ENCODE measurements at regions not wholly inside any gene's neighbourhood (a gene's known extent, or its start where the extent isn't known, plus 50 kb on each side); places are given as distances from the start of the nearest gene placed in this dataset.

DNA sequence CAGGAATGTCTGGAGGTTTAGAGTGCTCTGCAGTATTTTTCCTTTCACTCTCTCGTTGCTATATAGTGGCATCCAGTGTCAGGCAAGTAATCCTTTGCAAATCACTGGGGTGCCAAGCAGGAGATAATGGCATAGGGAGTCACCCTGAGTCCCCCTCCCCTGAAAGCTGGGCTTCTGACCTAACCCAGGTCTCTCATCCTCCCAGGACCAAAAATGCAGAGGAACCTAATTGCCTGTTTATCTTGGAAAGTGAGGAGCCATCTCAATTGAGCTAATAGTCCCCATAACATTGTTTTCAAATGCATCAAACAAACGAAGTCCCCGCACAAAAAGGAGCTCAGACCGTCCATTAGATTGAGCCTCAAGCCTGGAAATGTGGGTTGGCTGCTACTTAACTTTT is 368.0 kb upstream of the IRX2 start:
- Mint-ChIP-seq H3K27me3 (peaks cover 13% of the 10 kb centered on the region), H3K9me3 (peaks cover 2% of the 10 kb centered on the region), H3K36me3 (ENCODE audit: low read depth) (no peaks in the 10 kb centered on the region), H3K4me3 (no peak overlapping the region), H3K27ac (no peak overlapping the region), H3K4me1 (no peaks in the 10 kb centered on the region)
- no peak for DNase-seq
- TF ChIP-seq, protein P1, sequence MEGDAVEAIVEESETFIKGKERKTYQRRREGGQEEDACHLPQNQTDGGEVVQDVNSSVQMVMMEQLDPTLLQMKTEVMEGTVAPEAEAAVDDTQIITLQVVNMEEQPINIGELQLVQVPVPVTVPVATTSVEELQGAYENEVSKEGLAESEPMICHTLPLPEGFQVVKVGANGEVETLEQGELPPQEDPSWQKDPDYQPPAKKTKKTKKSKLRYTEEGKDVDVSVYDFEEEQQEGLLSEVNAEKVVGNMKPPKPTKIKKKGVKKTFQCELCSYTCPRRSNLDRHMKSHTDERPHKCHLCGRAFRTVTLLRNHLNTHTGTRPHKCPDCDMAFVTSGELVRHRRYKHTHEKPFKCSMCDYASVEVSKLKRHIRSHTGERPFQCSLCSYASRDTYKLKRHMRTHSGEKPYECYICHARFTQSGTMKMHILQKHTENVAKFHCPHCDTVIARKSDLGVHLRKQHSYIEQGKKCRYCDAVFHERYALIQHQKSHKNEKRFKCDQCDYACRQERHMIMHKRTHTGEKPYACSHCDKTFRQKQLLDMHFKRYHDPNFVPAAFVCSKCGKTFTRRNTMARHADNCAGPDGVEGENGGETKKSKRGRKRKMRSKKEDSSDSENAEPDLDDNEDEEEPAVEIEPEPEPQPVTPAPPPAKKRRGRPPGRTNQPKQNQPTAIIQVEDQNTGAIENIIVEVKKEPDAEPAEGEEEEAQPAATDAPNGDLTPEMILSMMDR (IDR thresholded peaks at IDR 0.05): no peak
- CTCF ChIA-PET: no interaction called here
- intact Hi-C loops (cut with micrococcal nuclease): no loop called here
- POLR2A ChIA-PET: no interaction called here
- no peak for ATAC-seq (ENCODE audit: low read depth)

GRCh38 chr5:3118340-3118739 is 366.9 kb upstream of the IRX2 start:
- intact Hi-C loops (cut with micrococcal nuclease): no loop called here
- TF ChIP-seq, protein P1 (IDR thresholded peaks at IDR 0.05): no peak
- DNase-seq (no peak), ATAC-seq (ENCODE audit: low read depth) (no peak)
- Mint-ChIP-seq H3K4me1 (no peaks in the 10 kb centered on the region), H3K27ac (no peak overlapping the region), H3K9me3 (peaks cover 2% of the 10 kb centered on the region), H3K4me3 (no peak overlapping the region), H3K27me3 (peaks cover 13% of the 10 kb centered on the region), H3K36me3 (ENCODE audit: low read depth) (no peaks in the 10 kb centered on the region)
- ChIA-PET POLR2A (no interaction called here), CTCF (no interaction called here)

DNA sequence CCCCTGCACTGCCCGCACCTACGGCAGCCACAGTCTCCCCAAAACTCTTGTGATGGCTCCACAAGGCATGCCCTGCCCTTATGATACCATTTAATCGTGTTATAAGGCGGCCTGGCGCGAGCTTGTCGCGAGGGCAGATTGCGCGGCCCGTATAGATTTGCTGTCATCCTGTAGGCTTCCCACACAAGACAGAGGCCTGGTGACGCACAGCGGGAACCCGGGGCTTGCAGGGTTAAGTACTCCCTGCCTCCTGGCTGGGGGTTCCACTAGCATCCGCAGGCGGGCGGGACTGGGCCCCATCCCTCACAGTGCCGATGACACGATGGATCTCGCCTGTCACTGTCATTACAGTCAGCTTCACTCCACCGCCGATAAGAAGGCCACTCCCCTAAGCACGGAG is 364.9 kb upstream of the IRX2 start:
- peaks cover 11% of the 10 kb centered on the region for H3K27me3 Mint-ChIP-seq
- H3K4me3 Mint-ChIP-seq: no peak overlapping the region
- ATAC-seq (ENCODE audit: low read depth): no peak
- no peak for DNase-seq
- no peak overlapping the region for H3K27ac Mint-ChIP-seq
- CTCF ChIA-PET: no interaction called here
- POLR2A ChIA-PET: no interaction called here
- no peaks in the 10 kb centered on the region for H3K36me3 Mint-ChIP-seq (ENCODE audit: low read depth)
- no peaks in the 10 kb centered on the region for H3K4me1 Mint-ChIP-seq
- TF ChIP-seq, protein P1 (IDR thresholded peaks at IDR 0.05): no peak
- intact Hi-C loops (cut with micrococcal nuclease): no loop called here
- H3K9me3 Mint-ChIP-seq: peaks cover 4% of the 10 kb centered on the region

- CTCF ChIA-PET: no interaction called here
- DNase-seq: no peak
- H3K36me3 Mint-ChIP-seq (ENCODE audit: low read depth): no peaks in the 10 kb centered on the region
- H3K27ac Mint-ChIP-seq: no peak overlapping the region
- POLR2A ChIA-PET: no interaction called here
- peaks cover 5% of the 10 kb centered on the region for H3K9me3 Mint-ChIP-seq
- intact Hi-C loops (cut with micrococcal nuclease): no loop called here
- peaks cover 6% of the 10 kb centered on the region for H3K27me3 Mint-ChIP-seq
- ATAC-seq (ENCODE audit: low read depth): no peak
- no peak overlapping the region for H3K4me3 Mint-ChIP-seq
- TF ChIP-seq, protein P1 (IDR thresholded peaks at IDR 0.05): no peak
- no peaks in the 10 kb centered on the region for H3K4me1 Mint-ChIP-seq
Measured at GRCh38 chr5:3114467-3114866, 363.0 kb upstream of the IRX2 start.

- H3K9me3 Mint-ChIP-seq: peaks cover 6% of the 10 kb centered on the region
- CTCF ChIA-PET: no interaction called here
Measured at GRCh38 chr5:3110371-3110770, 358.9 kb upstream of the IRX2 start.

More at GRCh38 chr5:3110371-3110770, 358.9 kb upstream of the IRX2 start:
- Mint-ChIP-seq H3K4me3 (no peak overlapping the region), H3K4me1 (no peaks in the 10 kb centered on the region), H3K36me3 (ENCODE audit: low read depth) (no peaks in the 10 kb centered on the region), H3K27ac (no peak overlapping the region), H3K27me3 (peaks cover 1% of the 10 kb centered on the region)
- DNase-seq (no peak), ATAC-seq (ENCODE audit: low read depth) (no peak)
- TF ChIP-seq, protein P1 (IDR thresholded peaks at IDR 0.05): no peak
- intact Hi-C loops (cut with micrococcal nuclease): no loop called here
- POLR2A ChIA-PET: no interaction called here

All from activated B cell treated with CpG ODN at 0.5 μM for 24 hours (primary cell).